DND-41 (cell line): ENCODE measurements at regions not wholly inside any gene's neighbourhood (a gene's known extent, or its start where the extent isn't known, plus 50 kb on each side); places are given as distances from the start of the nearest gene placed in this dataset.

Source experiments
- ATAC-seq: fragments of 200-7000 bp; cut with Tn5 transposase; 3 replicates; pipeline ENCODE4 v1.9.1; 2021; ENCODE audit warnings: low read depth; ENCODE audit not compliant: insufficient read depth
- DNase-seq: peaks from one replicate; pipeline ENCODE4 v3.0.0-alpha.2; 2020
- H2AFZ ChIP-seq: 2 replicates; pipeline ENCODE4 v1.6.0; 2012; ENCODE audit warnings: low read depth, low read length
- H3K27ac ChIP-seq: 2 replicates; pipeline ENCODE4 v1.5.1; 2012; ENCODE audit warnings: low read length, inconsistent platforms
- H3K27me3 ChIP-seq: fragments of 200-600 bp; sonication (generic); 2 replicates; pipeline ENCODE4 v1.6.0; 2012; ENCODE audit warnings: low read length, mild to moderate bottlenecking, inconsistent platforms; ENCODE audit not compliant: insufficient read depth, poor library complexity
- H3K36me3 ChIP-seq: 2 replicates; pipeline ENCODE4 v1.5.1; 2012; ENCODE audit warnings: low read length, inconsistent platforms; ENCODE audit not compliant: insufficient read depth
- H3K4me1 ChIP-seq: 2 replicates; pipeline ENCODE4 v1.5.1; 2012; ENCODE audit warnings: mild to moderate bottlenecking, low read length; ENCODE audit not compliant: insufficient read depth
- H3K4me2 ChIP-seq: 2 replicates; pipeline ENCODE4 v1.6.0; 2012; ENCODE audit warnings: mild to moderate bottlenecking, moderate library complexity, low read length, inconsistent platforms; ENCODE audit not compliant: insufficient read depth
- H3K4me3 ChIP-seq, 2 experiments: fragments of 200-600 bp in 1 of 2; shearing (Covaris generic) in 1 of 2; 2 replicates each; pipeline ENCODE4 v1.5.1; 2012 to 2016; ENCODE audit warnings: inconsistent platforms in 2 of 2, low read length in 2 of 2, mild to moderate bottlenecking in 2 of 2, low read depth in 1 of 2, moderate library complexity in 1 of 2
- H3K79me2 ChIP-seq: 2 replicates; pipeline ENCODE4 v1.6.0; 2012; ENCODE audit warnings: low read length, inconsistent platforms; ENCODE audit not compliant: insufficient read depth
- H3K9ac ChIP-seq: 2 replicates; pipeline ENCODE4 v1.6.0; 2012; ENCODE audit warnings: low read depth, mild to moderate bottlenecking, inconsistent platforms, low read length, moderate library complexity
- H3K9me3 ChIP-seq: 2 replicates; pipeline ENCODE4 v1.5.1; 2012; ENCODE audit warnings: low read length, moderate library complexity, mild to moderate bottlenecking, inconsistent platforms; ENCODE audit not compliant: insufficient read depth, severe bottlenecking
- H4K20me1 ChIP-seq: 2 replicates; pipeline ENCODE4 v1.6.0; 2012; ENCODE audit warnings: low read length; ENCODE audit not compliant: insufficient read depth
- EZH2 ChIP-seq: IDR thresholded peaks from 3 replicates; pipeline ENCODE4 v1.6.1; 2012; ENCODE audit warnings: borderline replicate concordance, low read depth, mild to moderate bottlenecking, moderate library complexity, low read length, inconsistent platforms; ENCODE audit not compliant: severe bottlenecking
- TF ChIP-seq, protein P1 (sequence below): IDR thresholded peaks from 2 replicates; pipeline ENCODE4 v1.5.1; 2012; ENCODE audit warnings: borderline replicate concordance, low read length, moderate library complexity, mild to moderate bottlenecking; ENCODE audit not compliant: poor library complexity, severe bottlenecking; ENCODE audit errors: extremely low read depth

DNA sequence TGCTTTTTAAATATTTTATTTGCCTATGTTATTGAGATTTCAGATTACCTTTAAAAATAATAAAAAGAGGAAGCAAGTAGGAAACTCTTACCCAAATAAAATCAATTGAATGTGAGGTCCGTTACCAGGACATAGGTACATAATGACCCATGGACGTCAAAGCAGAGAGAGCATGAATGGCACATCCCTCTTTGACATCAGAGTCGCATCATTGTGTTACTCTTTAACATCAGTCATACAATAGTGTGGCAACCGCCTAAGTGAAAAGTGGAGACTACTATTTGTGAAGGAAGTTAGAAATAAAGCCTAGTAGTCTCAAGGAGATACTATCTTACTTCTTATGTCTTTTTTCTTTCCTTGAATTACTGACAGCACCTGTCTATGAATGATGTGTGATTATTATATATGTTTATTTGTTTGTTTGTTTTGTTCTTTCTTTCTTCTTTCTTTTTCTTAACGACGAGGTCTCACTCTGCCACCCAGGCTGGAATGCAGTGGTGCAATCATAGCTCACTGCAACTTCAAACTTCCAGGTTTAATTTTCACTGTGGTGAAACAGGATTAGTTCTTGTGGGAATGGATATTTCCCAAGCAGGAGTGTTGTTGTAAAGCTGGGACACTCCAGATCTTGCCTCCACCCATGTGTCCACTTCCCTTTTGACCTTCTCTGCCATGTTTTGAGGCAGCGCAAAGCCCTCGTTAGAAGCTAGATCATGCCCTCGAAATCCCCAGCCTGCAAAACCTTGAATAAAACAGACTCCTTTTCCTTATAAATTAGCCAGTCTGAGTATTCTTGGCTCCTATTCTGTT, 407.2 kb upstream of the NETO1 start:
- Histone ChIP-seq H3K79me2 (no peaks in the 10 kb centered on the region), H3K36me3 (no peaks in the 10 kb centered on the region), H3K27ac (no peak overlapping the region), H2AFZ (no peak overlapping the region; the same call in 1 of the 2 replicates), H3K4me3 (no peak overlapping the region), H3K27me3 (no peaks in the 10 kb centered on the region), H4K20me1 (no peaks in the 10 kb centered on the region), H3K9me3 (no peaks in the 10 kb centered on the region), H3K9ac (no peak overlapping the region), H3K4me1 (no peaks in the 10 kb centered on the region), H3K4me2 (no peak overlapping the region)
- no peak for DNase-seq
- TF ChIP-seq EZH2: no peak
- TF ChIP-seq, protein P1, sequence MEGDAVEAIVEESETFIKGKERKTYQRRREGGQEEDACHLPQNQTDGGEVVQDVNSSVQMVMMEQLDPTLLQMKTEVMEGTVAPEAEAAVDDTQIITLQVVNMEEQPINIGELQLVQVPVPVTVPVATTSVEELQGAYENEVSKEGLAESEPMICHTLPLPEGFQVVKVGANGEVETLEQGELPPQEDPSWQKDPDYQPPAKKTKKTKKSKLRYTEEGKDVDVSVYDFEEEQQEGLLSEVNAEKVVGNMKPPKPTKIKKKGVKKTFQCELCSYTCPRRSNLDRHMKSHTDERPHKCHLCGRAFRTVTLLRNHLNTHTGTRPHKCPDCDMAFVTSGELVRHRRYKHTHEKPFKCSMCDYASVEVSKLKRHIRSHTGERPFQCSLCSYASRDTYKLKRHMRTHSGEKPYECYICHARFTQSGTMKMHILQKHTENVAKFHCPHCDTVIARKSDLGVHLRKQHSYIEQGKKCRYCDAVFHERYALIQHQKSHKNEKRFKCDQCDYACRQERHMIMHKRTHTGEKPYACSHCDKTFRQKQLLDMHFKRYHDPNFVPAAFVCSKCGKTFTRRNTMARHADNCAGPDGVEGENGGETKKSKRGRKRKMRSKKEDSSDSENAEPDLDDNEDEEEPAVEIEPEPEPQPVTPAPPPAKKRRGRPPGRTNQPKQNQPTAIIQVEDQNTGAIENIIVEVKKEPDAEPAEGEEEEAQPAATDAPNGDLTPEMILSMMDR: no peak
- no peak for ATAC-seq

DNA sequence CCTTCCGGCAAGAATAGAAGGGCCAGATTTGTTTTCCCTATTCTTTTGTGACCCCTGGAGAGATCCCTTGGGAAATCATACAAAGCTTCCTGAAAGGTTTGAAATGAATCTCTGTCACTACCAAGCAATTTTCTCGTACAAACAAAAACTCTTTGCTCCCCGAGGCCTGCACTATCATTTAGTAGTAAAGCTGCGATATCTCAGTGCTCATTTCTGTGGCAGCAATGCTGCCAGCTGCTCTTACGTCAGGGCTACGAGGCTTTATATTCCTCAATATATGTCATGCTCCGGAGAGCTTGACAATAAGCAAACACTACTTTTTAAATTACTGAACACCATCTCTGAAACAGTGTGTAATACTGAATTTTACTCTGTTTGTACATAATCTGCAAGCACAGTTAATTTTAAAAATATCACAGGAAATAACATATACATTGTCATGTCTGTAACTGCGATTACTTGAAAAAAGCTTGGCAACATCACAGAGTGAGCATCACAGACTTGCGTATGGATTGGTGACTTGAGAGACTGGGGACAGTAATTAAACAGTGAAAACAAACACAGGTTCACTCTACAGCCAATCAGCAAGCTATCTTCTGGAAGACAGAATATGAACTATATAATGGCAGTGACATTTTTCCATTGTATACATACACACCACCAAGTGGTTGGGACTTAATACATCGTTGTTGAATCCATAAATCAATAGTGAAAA, 403.3 kb upstream of the NETO1 start:
- Histone ChIP-seq H3K36me3 (no peaks in the 10 kb centered on the region), H3K79me2 (no peaks in the 10 kb centered on the region), H3K9ac (no peak overlapping the region), H3K27me3 (no peaks in the 10 kb centered on the region), H3K4me1 (no peaks in the 10 kb centered on the region), H2AFZ (no peak overlapping the region), H3K9me3 (no peaks in the 10 kb centered on the region), H4K20me1 (no peaks in the 10 kb centered on the region), H3K27ac (no peak overlapping the region), H3K4me2 (no peak overlapping the region), H3K4me3 (no peak overlapping the region)
- ATAC-seq (no peak), DNase-seq (no peak)
- TF ChIP-seq, protein P1: no peak
- TF ChIP-seq EZH2: no peak

DNA sequence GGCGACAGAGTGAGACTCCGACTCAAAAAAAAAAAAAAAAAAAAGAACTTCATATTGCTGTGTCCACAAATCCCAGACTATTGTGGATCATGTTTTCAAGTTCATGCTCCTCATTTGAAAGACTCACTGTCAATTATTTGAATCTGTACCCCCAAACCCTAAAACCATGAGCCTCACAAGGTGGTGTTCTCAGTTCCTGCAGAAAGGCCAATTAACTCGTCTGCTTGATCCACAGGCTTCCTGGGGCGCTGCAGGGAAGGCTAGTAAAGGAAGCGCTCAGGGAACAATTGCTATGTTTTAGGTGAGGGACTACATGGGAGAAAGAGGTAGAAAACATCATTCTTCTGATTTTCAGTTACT, 396.8 kb upstream of the NETO1 start:
- Histone ChIP-seq H3K27ac (no peak overlapping the region), H2AFZ (no peak overlapping the region), H3K36me3 (no peaks in the 10 kb centered on the region), H3K79me2 (no peaks in the 10 kb centered on the region), H3K9me3 (no peaks in the 10 kb centered on the region), H3K9ac (no peak overlapping the region), H4K20me1 (no peaks in the 10 kb centered on the region), H3K4me1 (no peaks in the 10 kb centered on the region), H3K4me3 (no peak overlapping the region), H3K4me2 (no peak overlapping the region), H3K27me3 (no peaks in the 10 kb centered on the region)
- no peak for DNase-seq
- TF ChIP-seq EZH2: no peak
- TF ChIP-seq, protein P1: no peak
- ATAC-seq: no peak
